SK-N-SH treated with all-trans-retinoic acid at 6 μM for 48 hours (cell line): ENCODE measurements at regions not wholly inside any gene's neighbourhood (a gene's known extent, or its start where the extent isn't known, plus 50 kb on each side); places are given as distances from the start of the nearest gene placed in this dataset.

Source experiments
- ATAC-seq: fragments of 200-7000 bp; cut with Tn5 transposase; 3 replicates; pipeline ENCODE4 v1.9.1; 2020; ENCODE audit warnings: mild to moderate bottlenecking, moderate library complexity
- ARNTL ChIP-seq: fragments of 450-650 bp; formaldehyde crosslinking; IDR thresholded peaks from 2 replicates; pipeline ENCODE4 v1.5.0; 2020; ENCODE audit warnings: low read depth, mild to moderate bottlenecking, moderate library complexity, borderline replicate concordance
- BACH2 ChIP-seq: fragments of 250-450 bp; sonication (Bioruptor Pico); IDR thresholded peaks from 2 replicates; pipeline ENCODE4 v1.9.0; 2021; ENCODE audit warnings: mild to moderate bottlenecking, borderline replicate concordance
- CSDC2 ChIP-seq: fragments of 250-450 bp; sonication (Bioruptor Pico); IDR thresholded peaks from 2 replicates; pipeline ENCODE4 v1.5.0; 2020; ENCODE audit warnings: mild to moderate bottlenecking, moderate library complexity
- CSRNP3 ChIP-seq: fragments of 250-450 bp; sonication (Bioruptor Pico); IDR thresholded peaks from 2 replicates; pipeline ENCODE4 v1.5.1; 2021; ENCODE audit warnings: mild to moderate bottlenecking, moderate library complexity
- GLIS3 ChIP-seq: fragments of 250-450 bp; sonication (Bioruptor Pico); IDR thresholded peaks from 2 replicates; pipeline ENCODE4 v1.5.0; 2020; ENCODE audit warnings: mild to moderate bottlenecking, moderate library complexity
- ISL1 ChIP-seq: fragments of 250-450 bp; sonication (Bioruptor Pico); IDR thresholded peaks from 2 replicates; pipeline ENCODE4 v2.1.2; 2022; ENCODE audit warnings: mild to moderate bottlenecking, moderate library complexity
- OSR1 ChIP-seq: fragments of 250-450 bp; sonication (Bioruptor Pico); IDR thresholded peaks from 2 replicates; pipeline ENCODE4 v1.8.0; 2022; ENCODE audit warnings: moderate library complexity, mild to moderate bottlenecking, inconsistent platforms
- PATZ1 ChIP-seq: fragments of 250-450 bp; sonication (Bioruptor Pico); IDR thresholded peaks from 2 replicates; pipeline ENCODE4 v1.8.0; 2020; ENCODE audit warnings: mild to moderate bottlenecking, moderate library complexity, borderline replicate concordance
- PPARA ChIP-seq: fragments of 250-450 bp; sonication (Bioruptor Pico); IDR thresholded peaks from 2 replicates; pipeline ENCODE4 v1.5.0; 2020; ENCODE audit warnings: mild to moderate bottlenecking, borderline replicate concordance
- RARB ChIP-seq: fragments of 250-450 bp; sonication (Bioruptor Pico); IDR thresholded peaks from 2 replicates; pipeline ENCODE4 v1.8.0; 2021; ENCODE audit warnings: mild to moderate bottlenecking, moderate library complexity
- SNAI2 ChIP-seq: fragments of 250-450 bp; sonication (Bioruptor Pico); IDR thresholded peaks from 2 replicates; pipeline ENCODE4 v1.5.0; 2020; ENCODE audit warnings: mild to moderate bottlenecking, moderate library complexity
- TCF4 ChIP-seq: fragments of 250-450 bp; sonication (Bioruptor Pico); IDR thresholded peaks from 2 replicates; pipeline ENCODE4 v1.8.0; 2021; ENCODE audit warnings: mild to moderate bottlenecking, moderate library complexity, borderline replicate concordance
- TOX ChIP-seq: fragments of 250-450 bp; sonication (Bioruptor Pico); IDR thresholded peaks from 2 replicates; pipeline ENCODE4 v1.8.0; 2021; ENCODE audit warnings: mild to moderate bottlenecking, moderate library complexity, borderline replicate concordance
- TSHZ2 ChIP-seq: fragments of 250-450 bp; sonication (Bioruptor Pico); IDR thresholded peaks from 2 replicates; pipeline ENCODE4 v1.5.0; 2020; ENCODE audit warnings: mild to moderate bottlenecking, moderate library complexity
- ZC3H10 ChIP-seq: fragments of 250-450 bp; sonication (Bioruptor Pico); IDR thresholded peaks from 2 replicates; pipeline ENCODE4 v1.5.1; 2021; ENCODE audit warnings: mild to moderate bottlenecking, moderate library complexity
- ZFP30 ChIP-seq: fragments of 450-650 bp; formaldehyde crosslinking; IDR thresholded peaks from 2 replicates; pipeline ENCODE4 v1.5.0; 2022; ENCODE audit warnings: mild to moderate bottlenecking, moderate library complexity
- ZNF565 ChIP-seq: fragments of 450-650 bp; formaldehyde crosslinking; conservative IDR thresholded peaks from 2 replicates; pipeline ENCODE4 v1.5.0; 2020; ENCODE audit warnings: low read depth, mild to moderate bottlenecking, moderate library complexity
- ZNF70 ChIP-seq: fragments of 450-650 bp; formaldehyde crosslinking; IDR thresholded peaks from 2 replicates; pipeline ENCODE4 v1.5.0; 2020; ENCODE audit warnings: mild to moderate bottlenecking, moderate library complexity
- ZNF8 ChIP-seq: fragments of 450-650 bp; formaldehyde crosslinking; IDR thresholded peaks from 2 replicates; pipeline ENCODE4 v1.5.0; 2020; ENCODE audit warnings: mild to moderate bottlenecking, moderate library complexity
- TF ChIP-seq, protein P1 (sequence below): fragments of 250-450 bp; sonication (Bioruptor Pico); IDR thresholded peaks from 2 replicates; pipeline ENCODE4 v1.8.0; 2021; ENCODE audit warnings: low read depth, mild to moderate bottlenecking, moderate library complexity, borderline replicate concordance
- TF ChIP-seq, protein P2 (sequence below): fragments of 250-450 bp; sonication (Bioruptor Pico); IDR thresholded peaks from 2 replicates; pipeline ENCODE4 v1.5.1; 2020; ENCODE audit warnings: low read depth, mild to moderate bottlenecking, moderate library complexity

- no peak for TF ChIP-seq OSR1 (CRISPR knock-in tag)
- TF ChIP-seq TCF4 (CRISPR knock-in tag): no peak
- TF ChIP-seq ZNF565 (CRISPR knock-in tag): no peak
- TF ChIP-seq CSDC2 (CRISPR knock-in tag): no peak
- no peak for TF ChIP-seq CSRNP3 (CRISPR knock-in tag)
- no peak for TF ChIP-seq RARB
- TF ChIP-seq TSHZ2 (CRISPR knock-in tag): no peak
- TF ChIP-seq PPARA (CRISPR knock-in tag): no peak
- no peak for TF ChIP-seq GLIS3
- TF ChIP-seq ZFP30: no peak
Observed at GRCh38 chr10:113434315-113434714, 118.5 kb upstream of the HABP2 start.

GRCh38 chr10:113434950-113435349, 117.9 kb upstream of the HABP2 start:
- no peak for TF ChIP-seq ZNF70 (CRISPR knock-in tag)
- no peak for TF ChIP-seq PATZ1 (CRISPR knock-in tag)
- no peak for TF ChIP-seq GLIS3
- TF ChIP-seq TOX (CRISPR knock-in tag): no peak
- no peak for TF ChIP-seq TSHZ2 (CRISPR knock-in tag)
- TF ChIP-seq, protein P1, sequence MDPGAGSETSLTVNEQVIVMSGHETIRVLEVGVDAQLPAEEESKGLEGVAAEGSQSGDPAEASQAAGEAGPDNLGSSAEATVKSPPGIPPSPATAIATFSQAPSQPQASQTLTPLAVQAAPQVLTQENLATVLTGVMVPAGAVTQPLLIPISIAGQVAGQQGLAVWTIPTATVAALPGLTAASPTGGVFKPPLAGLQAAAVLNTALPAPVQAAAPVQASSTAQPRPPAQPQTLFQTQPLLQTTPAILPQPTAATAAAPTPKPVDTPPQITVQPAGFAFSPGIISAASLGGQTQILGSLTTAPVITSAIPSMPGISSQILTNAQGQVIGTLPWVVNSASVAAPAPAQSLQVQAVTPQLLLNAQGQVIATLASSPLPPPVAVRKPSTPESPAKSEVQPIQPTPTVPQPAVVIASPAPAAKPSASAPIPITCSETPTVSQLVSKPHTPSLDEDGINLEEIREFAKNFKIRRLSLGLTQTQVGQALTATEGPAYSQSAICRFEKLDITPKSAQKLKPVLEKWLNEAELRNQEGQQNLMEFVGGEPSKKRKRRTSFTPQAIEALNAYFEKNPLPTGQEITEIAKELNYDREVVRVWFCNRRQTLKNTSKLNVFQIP: no peak
- TF ChIP-seq BACH2: no peak
- no peak for TF ChIP-seq PPARA (CRISPR knock-in tag)
- no peak for TF ChIP-seq CSDC2 (CRISPR knock-in tag)
- TF ChIP-seq OSR1 (CRISPR knock-in tag): no peak
- TF ChIP-seq ISL1 (CRISPR knock-in tag): no peak
- no peak for TF ChIP-seq ZNF8
- TF ChIP-seq, protein P2, sequence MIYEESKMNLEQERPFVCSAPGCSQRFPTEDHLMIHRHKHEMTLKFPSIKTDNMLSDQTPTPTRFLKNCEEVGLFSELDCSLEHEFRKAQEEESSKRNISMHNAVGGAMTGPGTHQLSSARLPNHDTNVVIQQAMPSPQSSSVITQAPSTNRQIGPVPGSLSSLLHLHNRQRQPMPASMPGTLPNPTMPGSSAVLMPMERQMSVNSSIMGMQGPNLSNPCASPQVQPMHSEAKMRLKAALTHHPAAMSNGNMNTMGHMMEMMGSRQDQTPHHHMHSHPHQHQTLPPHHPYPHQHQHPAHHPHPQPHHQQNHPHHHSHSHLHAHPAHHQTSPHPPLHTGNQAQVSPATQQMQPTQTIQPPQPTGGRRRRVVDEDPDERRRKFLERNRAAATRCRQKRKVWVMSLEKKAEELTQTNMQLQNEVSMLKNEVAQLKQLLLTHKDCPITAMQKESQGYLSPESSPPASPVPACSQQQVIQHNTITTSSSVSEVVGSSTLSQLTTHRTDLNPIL: no peak
- TF ChIP-seq RARB: no peak
- no peak for TF ChIP-seq CSRNP3 (CRISPR knock-in tag)
- TF ChIP-seq ARNTL (CRISPR knock-in tag): no peak
- no peak for TF ChIP-seq SNAI2 (CRISPR knock-in tag)
- TF ChIP-seq ZC3H10 (CRISPR knock-in tag): no peak
- ATAC-seq: no peak

More at GRCh38 chr10:113434315-113434714, 118.5 kb upstream of the HABP2 start:
- ATAC-seq: no peak
